ELF-1 (cell line): ENCODE measurements at regions not wholly inside any gene's neighbourhood (a gene's known extent, or its start where the extent isn't known, plus 50 kb on each side); places are given as distances from the start of the nearest gene placed in this dataset.
"Not testable (repeated sequence)": the region's sequence is repeated elsewhere in the genome, so short reads cannot be mapped to it uniquely, and the experiment has no call there.

Experiments used
- DNase-seq: peaks from one replicate; pipeline ENCODE4 v3.0.0-alpha.2; 2016; ENCODE audit warnings: low read depth, low spot score

DNA sequence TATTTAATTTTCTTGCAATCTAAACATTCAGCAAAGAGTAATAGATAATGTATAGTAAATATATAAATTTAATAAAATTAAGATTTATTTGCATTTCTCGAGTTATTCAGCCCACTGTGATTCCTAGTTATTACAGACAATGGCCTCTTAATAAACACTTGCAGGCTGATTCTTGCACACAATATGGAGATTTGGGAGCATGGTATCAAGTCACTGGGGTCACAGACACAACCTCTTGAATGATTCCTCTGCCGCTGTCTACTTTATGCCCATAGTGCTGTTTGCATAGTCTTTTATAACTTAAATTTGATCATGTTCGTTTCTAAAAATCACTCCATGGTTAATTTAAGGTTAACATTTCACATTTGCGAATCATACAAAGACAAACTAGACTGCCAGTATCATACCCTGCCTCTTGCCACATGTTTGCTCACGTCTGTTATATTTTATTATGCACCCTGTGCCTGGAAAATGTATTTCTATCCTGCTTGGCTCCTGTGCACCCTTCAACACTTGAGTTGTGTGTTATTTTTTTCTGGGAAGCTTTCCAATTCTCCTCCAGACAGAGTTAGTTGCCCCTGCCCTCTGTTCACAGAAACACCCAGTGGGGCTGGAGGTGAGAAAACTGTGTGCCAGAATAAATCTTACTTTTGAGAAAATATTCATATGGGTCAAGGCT, 206.3 kb upstream of the ROBO1 start:
- no peak for DNase-seq

- no peak for DNase-seq
These were observed 205.7 kb upstream of the ROBO1 start for GRCh38 chr3:79973482-79973881.

GRCh38 chr3:79968418-79968817, 200.6 kb upstream of the ROBO1 start:
- DNase-seq, result no peak

- no peak for DNase-seq
These were observed 192.8 kb upstream of the ROBO1 start for GRCh38 chr3:79960594-79960993.

- DNase-seq, result no peak
These were observed 189.3 kb upstream of the ROBO1 start for GRCh38 chr3:79957066-79957465.

DNA sequence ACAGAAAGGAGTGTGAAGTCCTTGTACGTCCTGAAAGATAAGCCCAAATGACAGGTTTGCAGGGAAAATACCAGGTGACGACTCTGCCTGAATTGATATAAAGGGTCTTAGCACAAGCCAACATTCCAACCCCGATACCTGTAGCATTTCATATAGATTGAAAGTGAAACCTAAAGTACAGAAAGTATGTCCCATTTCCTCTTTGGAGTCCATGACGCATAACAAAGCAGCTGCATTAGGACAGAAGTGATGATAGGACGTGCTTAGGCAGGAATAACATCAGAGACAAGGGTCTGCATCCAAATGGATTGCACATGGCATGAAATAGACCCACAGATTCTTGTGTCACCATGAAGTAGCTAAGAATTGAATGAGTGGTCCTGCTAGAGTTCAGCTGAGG, 187.0 kb upstream of the ROBO1 start:
- DNase-seq, result no peak

- DNase-seq, result no peak
These were observed 185.8 kb upstream of the ROBO1 start for GRCh38 chr3:79953591-79954101.

GRCh38 chr3:79951426-79951825, 183.6 kb upstream of the ROBO1 start:
- DNase-seq, result not testable (repeated sequence)

DNA sequence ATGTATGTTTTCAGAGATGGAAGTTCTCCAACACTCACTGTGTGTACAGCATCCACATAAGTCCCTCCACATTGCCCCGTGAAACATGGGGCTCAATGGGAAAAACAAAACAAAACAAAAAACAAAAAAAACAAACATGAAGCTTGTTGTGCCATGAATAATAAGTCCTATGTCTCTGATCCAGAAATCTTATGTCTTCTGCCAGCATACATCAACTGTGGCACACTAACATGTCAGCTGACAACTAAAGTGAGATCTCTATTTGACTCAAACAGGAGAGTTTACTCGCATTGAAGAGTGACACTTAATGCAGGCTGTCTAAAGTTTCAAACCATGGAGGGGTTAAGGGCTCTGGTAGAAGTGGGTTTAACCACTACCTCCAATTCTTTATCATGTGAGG, 180.2 kb upstream of the ROBO1 start:
- DNase-seq, result no peak

DNA sequence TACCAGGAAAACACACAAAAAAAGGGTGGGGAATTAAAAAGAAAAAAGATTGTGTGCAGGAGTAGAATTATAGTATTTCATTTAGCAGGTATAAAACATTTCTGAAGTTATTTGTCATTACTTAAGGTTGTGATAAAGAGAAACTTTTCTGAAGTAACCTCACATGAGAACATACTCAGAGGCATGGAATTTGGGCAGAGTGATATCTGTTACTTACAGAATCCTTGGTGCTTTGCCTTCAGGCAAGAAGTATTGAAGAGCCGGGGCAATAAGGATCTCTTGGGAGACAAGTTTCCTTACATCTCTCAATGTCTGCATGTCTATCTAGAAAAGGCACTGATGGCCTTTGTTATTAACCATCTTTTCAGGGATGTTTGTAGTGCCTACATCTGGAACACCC, 179.7 kb upstream of the ROBO1 start:
- DNase-seq, result no peak

DNA sequence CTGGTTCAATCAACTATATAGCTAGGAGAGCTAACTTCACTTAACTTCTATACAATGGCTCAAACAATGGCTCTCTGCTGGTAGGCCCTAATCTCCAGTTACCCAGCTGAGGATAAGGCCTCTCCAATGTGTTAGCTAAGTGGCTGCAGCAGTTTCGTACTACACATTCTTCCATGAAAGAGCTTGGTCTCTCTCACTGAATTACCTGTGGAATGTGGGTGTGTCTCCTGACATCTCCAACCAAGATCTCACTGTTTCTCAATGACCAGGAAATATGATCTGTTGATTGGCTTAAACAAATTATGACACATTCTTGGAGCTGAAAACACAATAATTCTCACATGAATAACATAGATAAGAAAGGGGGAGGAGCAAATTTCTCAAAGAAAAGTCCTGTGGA, 169.8 kb upstream of the ROBO1 start:
- DNase-seq, result no peak

DNA sequence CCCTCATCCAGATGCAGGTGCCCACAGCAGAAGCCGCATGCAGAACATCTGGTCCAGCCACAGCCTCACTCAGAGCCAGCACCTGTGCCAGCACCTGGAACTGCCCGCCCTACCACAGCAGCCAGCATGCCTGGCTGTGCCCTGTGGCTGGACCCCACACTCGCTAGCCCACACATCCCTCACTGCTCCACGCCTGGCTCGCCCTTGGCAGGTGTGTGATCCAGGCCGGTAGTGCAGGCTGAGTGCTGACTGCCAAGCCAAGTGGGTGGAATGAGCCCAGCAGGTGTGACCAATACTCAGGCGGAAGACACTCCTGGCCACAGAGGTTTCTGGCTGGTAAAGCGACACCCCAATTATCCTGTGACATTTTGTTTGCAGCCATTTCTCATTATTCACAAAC, 162.4 kb upstream of the ROBO1 start:
- DNase-seq, result no peak

DNA sequence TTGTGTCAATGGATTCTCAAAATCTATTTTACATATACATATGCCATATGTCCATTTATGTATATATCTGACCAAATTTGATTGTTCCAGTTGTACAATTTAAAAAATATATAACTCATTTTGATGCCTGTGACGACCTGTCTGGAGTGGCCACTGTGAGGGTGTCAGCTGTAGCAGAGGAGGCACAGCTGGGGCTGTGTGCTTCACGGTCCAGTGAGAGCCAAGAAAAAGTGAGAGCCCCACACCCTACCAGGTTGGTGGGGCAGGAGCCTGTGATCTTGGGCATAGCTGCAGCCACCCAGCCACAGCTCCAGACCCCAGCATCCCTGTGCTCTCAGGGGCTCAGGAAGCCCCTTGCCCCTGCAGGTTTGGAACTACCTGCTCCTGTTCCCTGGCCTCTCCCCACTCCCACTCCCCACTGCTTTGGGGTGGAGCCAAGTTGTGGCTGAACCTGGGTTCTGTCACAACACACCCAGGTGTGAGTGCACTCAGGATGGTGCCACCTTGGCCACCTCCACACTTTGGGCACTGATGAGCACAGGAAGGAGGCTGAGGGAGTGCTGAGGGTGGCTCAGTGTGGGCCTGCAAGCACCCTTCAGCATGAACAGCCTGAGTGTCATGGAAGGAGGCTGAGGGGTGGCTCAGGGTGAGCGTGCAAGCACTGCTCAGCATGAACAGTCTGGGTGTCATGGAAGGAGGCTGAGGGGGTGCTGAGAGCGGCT, 161.1 kb upstream of the ROBO1 start:
- no peak for DNase-seq

- no peak for DNase-seq
These were observed 158.7 kb upstream of the ROBO1 start for GRCh38 chr3:79926522-79926921.

GRCh38 chr3:79922633-79923032, 154.8 kb upstream of the ROBO1 start:
- no peak for DNase-seq

DNA sequence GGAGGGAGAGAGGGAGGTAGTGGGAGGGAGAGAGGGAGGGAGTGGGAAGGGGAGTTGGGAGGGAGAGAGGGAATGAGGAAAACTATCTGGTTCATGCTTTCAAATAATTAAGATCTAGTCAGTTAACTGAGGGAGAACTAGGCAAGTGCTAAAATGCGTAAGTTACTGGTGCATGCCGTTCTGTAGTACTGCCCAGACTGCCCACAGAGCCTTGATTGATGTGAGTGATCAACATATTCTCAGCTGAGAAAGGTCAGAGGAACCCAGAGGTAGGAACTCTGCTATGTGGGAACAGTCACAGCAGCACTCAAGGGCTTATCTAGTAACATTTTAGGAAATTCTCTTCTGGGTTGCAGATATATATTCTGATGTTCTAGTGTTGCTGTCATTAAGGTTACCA, 149.8 kb upstream of the ROBO1 start:
- no peak for DNase-seq

DNA sequence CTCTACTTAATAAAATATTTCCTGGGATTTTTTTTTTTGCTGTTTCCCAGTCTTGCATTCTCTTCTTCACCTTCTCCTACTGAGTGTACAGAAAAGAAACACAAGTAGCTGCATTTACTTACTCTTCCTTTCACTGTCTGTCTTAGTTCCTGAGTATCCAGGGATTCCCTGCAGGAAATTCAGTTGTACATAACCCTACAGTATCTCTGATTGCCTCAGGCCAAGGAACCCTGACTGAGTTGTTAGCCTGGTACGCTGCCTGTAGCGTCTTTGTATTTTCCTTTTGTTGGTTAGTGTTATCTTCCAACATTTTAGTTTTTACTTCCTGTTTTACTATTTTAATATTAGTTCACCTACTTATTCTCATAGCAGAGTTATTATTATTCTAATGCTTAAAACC, 142.5 kb upstream of the ROBO1 start:
- no peak for DNase-seq

DNA sequence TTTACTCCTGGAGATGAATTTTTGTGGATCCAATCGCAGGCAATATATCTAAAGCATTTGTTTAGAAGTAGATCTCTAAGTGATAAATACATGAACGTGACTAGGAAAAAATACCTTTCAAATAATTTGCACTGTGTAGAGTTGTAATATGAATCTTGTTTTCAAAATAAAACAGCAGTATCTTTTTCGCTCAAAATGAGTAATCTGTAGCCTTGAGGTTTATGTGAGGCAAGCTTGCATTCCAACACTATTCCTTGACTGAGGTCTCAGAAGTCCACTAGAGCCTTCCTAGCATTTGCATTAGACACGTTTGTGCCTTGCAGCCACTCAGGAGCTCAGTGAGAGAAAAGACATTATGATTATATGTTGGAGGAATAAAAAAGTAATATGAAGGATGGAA, 138.3 kb upstream of the ROBO1 start:
- DNase-seq, result no peak

DNA sequence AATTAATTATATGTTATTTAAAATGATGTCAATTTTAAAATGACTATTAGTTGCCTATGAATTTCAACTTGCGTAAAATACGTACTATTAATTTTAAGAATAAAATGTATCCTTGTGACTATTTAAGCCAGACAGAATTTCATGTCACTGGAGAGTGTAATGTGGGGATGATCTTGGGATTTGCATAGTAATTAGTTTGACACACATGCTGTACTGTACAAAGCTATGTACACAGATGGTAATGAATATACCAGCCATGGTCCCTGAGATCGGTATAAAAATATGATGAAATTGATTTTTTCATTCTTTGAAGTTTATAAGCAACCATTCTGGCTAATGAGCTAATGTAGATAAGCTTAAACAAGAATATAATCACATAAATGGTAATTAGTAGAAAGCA, 134.4 kb upstream of the ROBO1 start:
- no peak for DNase-seq

GRCh38 chr3:79898907-79899306, 131.1 kb upstream of the ROBO1 start:
- DNase-seq, result no peak

DNA sequence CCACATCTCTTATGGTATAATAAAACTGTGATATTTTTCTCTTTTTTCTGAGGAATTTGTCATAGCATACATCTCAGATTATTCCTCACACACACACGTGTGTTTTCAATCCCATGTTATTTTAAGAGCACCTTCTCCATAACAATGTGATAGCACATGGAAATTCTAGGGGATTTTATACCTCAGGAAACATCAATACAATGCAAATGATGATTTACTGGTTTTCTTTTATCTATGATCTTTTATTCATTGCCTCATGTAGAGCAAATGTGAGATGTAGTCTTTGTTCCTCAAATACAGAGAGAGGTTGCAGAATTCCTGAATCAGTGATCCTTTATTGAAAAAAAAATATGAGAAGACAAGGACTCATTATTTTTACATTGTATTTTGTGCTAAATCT, 128.3 kb upstream of the ROBO1 start:
- DNase-seq, result no peak

- DNase-seq, result no peak
These were observed 119.4 kb upstream of the ROBO1 start for GRCh38 chr3:79887213-79887612.

GRCh38 chr3:79886204-79886603, 118.4 kb upstream of the ROBO1 start:
- DNase-seq, result no peak
